ENCODE measurements at regions not wholly inside any gene's neighbourhood (a gene's known extent, or its start where the extent isn't known, plus 50 kb on each side); places are given as distances from the start of the nearest gene placed in this dataset.

DNA sequence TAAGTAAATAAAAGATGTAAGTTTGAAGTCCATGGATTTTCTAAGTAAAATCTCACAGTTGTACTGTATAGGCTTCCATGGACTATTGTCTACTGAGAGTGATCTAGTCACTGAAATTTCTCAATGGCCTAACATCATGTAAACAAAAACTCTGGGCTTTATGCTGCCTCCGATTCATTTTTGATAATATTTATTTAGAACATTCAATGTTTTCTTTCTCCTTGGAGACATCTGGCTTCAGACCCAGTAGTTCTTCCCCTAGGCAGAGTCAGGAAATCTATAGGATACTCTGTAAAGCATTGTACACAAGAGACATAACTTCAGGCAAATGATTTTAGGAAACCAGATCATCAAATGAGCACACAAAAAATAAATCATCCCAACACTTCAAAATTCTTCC lies 1208.6 kb upstream of the ZEB2 start:
- TF ChIP-seq CTCF (IDR thresholded peaks at IDR 0.05) (no peak), POLR2AphosphoS5 (IDR thresholded peaks at IDR 0.05; ENCODE audit: low read depth, low read length) (no peak), SIN3A (IDR thresholded peaks at IDR 0.05; ENCODE audit: borderline replicate concordance, insufficient read depth, low read depth, low read length) (no peak), REST (IDR thresholded peaks at IDR 0.05; ENCODE audit: insufficient read depth in 1 of 2, low read depth in 2 of 2, low read length in 1 of 2) (no peak), TCF7L2 (IDR thresholded peaks at IDR 0.05; ENCODE audit: low read depth, low read length) (no peak)
